ENCODE measurements at regions not wholly inside any gene's neighbourhood (a gene's known extent, or its start where the extent isn't known, plus 50 kb on each side); places are given as distances from the start of the nearest gene placed in this dataset.

GRCh38 chr12:83805873-83806272, 1106.7 kb downstream of the SLC6A15 start:
- no peak for TF ChIP-seq PATZ1 (CRISPR knock-in tag; IDR thresholded peaks at IDR 0.05; ENCODE audit: borderline replicate concordance)
- no peak for TF ChIP-seq RARB (CRISPR knock-in tag; IDR thresholded peaks at IDR 0.05)
- TF ChIP-seq ZNF70 (CRISPR knock-in tag; IDR thresholded peaks at IDR 0.05), result no peak
- no peak for TF ChIP-seq ZFP3 (CRISPR knock-in tag; IDR thresholded peaks at IDR 0.05)
- no peak for TF ChIP-seq TCF4 (CRISPR knock-in tag; IDR thresholded peaks at IDR 0.05; ENCODE audit: borderline replicate concordance)
- no peak for TF ChIP-seq ZNF565 (CRISPR knock-in tag; conservative IDR thresholded peaks at IDR 0.05; ENCODE audit: low read depth)
- no peak for ATAC-seq

- no peak for TF ChIP-seq CREB5 (CRISPR knock-in tag; IDR thresholded peaks at IDR 0.05; ENCODE audit: low read depth)
- TF ChIP-seq CSRNP3 (CRISPR knock-in tag; IDR thresholded peaks at IDR 0.05), result no peak
- no peak for TF ChIP-seq OSR1 (CRISPR knock-in tag; IDR thresholded peaks at IDR 0.05)
- no peak; the same call in 1 of the 2 replicates for TF ChIP-seq TOX (CRISPR knock-in tag; IDR thresholded peaks at IDR 0.05; ENCODE audit: borderline replicate concordance)
- no peak; the same call in 1 of the 2 replicates for TF ChIP-seq POU6F1 (CRISPR knock-in tag; IDR thresholded peaks at IDR 0.05; ENCODE audit: borderline replicate concordance, low read depth)
- TF ChIP-seq TCF4 (CRISPR knock-in tag; IDR thresholded peaks at IDR 0.05; ENCODE audit: borderline replicate concordance), result no peak
- no peak for TF ChIP-seq ZNF565 (CRISPR knock-in tag; conservative IDR thresholded peaks at IDR 0.05; ENCODE audit: low read depth)
- TF ChIP-seq ISL1 (CRISPR knock-in tag; IDR thresholded peaks at IDR 0.05), result no peak
- no peak for TF ChIP-seq TSHZ2 (CRISPR knock-in tag; IDR thresholded peaks at IDR 0.05)
- no peak for TF ChIP-seq ESRRG (CRISPR knock-in tag; IDR thresholded peaks at IDR 0.05)
- no peak for TF ChIP-seq ARNTL (CRISPR knock-in tag; IDR thresholded peaks at IDR 0.05; ENCODE audit: borderline replicate concordance, low read depth)
- no peak for TF ChIP-seq ZFP3 (CRISPR knock-in tag; IDR thresholded peaks at IDR 0.05)
- no peak for TF ChIP-seq PATZ1 (CRISPR knock-in tag; IDR thresholded peaks at IDR 0.05; ENCODE audit: borderline replicate concordance)
- ATAC-seq, result peak; percentile 73
Observed at GRCh38 chr12:83805156-83805772, 1107.3 kb downstream of the SLC6A15 start.

GRCh38 chr12:83801972-83802371, 1110.6 kb downstream of the SLC6A15 start:
- TF ChIP-seq CSDC2 (CRISPR knock-in tag; IDR thresholded peaks at IDR 0.05) (no peak), ESRRG (CRISPR knock-in tag; IDR thresholded peaks at IDR 0.05) (no peak)
- ATAC-seq, result no peak

Data from SK-N-SH treated with all-trans-retinoic acid at 6 μM for 48 hours (cell line).